HCT116 (cell line): ENCODE measurements at regions not wholly inside any gene's neighbourhood (a gene's known extent, or its start where the extent isn't known, plus 50 kb on each side); places are given as distances from the start of the nearest gene placed in this dataset.

ENCODE experiments used
- ATAC-seq: fragments of 200-7000 bp; cut with Tn5 transposase; 2 replicates; pipeline ENCODE4 v1.9.1; 2020; ENCODE audit warnings: mild to moderate bottlenecking, moderate library complexity
- BruUV-seq: library from RNA; stranded (reverse); fragments of 400-500 nt; replicated peaks from 2 replicates; lab custom pipeline; 2021; lab: Mats Ljungman, UMichigan
- CTCF ChIA-PET: fragments of 300-600 bp; sonication (Branson Sonifier 250); formaldehyde crosslinking; loops from one replicate; lab custom pipeline; 2021; ENCODE audit warnings: antibody characterized with exemption; lab: Charles Lee
- POLR2A ChIA-PET: fragments of 300-600, 350-600 bp; sonication (Branson Sonifier 250); formaldehyde crosslinking; loops from one replicate; lab custom pipeline; 2021; ENCODE audit warnings: antibody characterized with exemption; lab: Charles Lee
- RAD21 ChIA-PET, 2 experiments: fragments of 300-600 bp; sonication (Branson Sonifier 250); formaldehyde crosslinking; loops; one replicate each; lab custom pipeline; 2023; ENCODE audit warnings: low total read pairs in 2 of 2; ENCODE audit not compliant: uncharacterized antibody in 2 of 2, unreplicated experiment in 2 of 2, low non-redundant PET in 1 of 2; lab: Charles Lee
- DNase-seq: peaks from one replicate; pipeline ENCODE4 v3.0.0-alpha.2; 2010; ENCODE audit warnings: low read depth, low spot score
- H2AFZ ChIP-seq: fragments of 200-600 bp; shearing (Covaris generic), sonication (generic); 2 replicates; pipeline ENCODE4 v1.6.1; 2017; ENCODE audit warnings: low read depth, mixed run types, mixed read lengths, antibody characterized with exemption, low read length; ENCODE audit not compliant: poor library complexity, severe bottlenecking
- H3K27ac ChIP-seq: 2 replicates; pipeline ENCODE4 v1.5.1; 2012; ENCODE audit warnings: low read depth, low read length
- H3K27me3 ChIP-seq: fragments of 200-600 bp; sonication (generic); 2 replicates; pipeline ENCODE4 v1.6.1; 2016; ENCODE audit warnings: mixed run types, low read length, mixed read lengths; ENCODE audit not compliant: insufficient read depth
- H3K36me3 ChIP-seq, 2 experiments: fragments of 200-500 bp in 1 of 2; fragments of 200-600 bp in 1 of 2; sonication (Bioruptor generic) in 1 of 2; sonication (generic) in 1 of 2; 2 replicates each; pipeline versions ENCODE4 v1.5.1 to v1.6.1; 2014 to 2016; ENCODE audit warnings: low read length in 2 of 2, inconsistent platforms in 1 of 2, mixed read lengths in 1 of 2, mixed run types in 1 of 2; ENCODE audit not compliant: insufficient read depth in 2 of 2, control insufficient read depth in 1 of 2
- H3K4me1 ChIP-seq, 2 experiments: fragments of 200-600 bp in 1 of 2; sonication (generic) in 1 of 2; 2 replicates each; pipeline versions ENCODE4 v1.5.1 to v1.6.1; 2012 to 2017; ENCODE audit warnings: low read length in 2 of 2, inconsistent platforms in 1 of 2, mild to moderate bottlenecking in 1 of 2, mixed read lengths in 1 of 2, mixed run types in 1 of 2, moderate library complexity in 1 of 2; ENCODE audit not compliant: insufficient read depth in 2 of 2, control insufficient read depth in 1 of 2
- H3K4me2 ChIP-seq: fragments of 200-600 bp; sonication (generic); 2 replicates; pipeline ENCODE4 v1.6.1; 2017; ENCODE audit warnings: mixed run types, low read length, mixed read lengths
- H3K4me3 ChIP-seq, 2 experiments: fragments of 200-600 bp in 1 of 2; sonication (generic) in 1 of 2; replicated peaks in 1 of 2; 2 replicates each; pipeline ENCODE4 v1.5.1; 2011 to 2016; ENCODE audit warnings: low read length in 2 of 2, control low read depth in 1 of 2, low read depth in 1 of 2, mild to moderate bottlenecking in 1 of 2, mixed read lengths in 1 of 2, mixed run types in 1 of 2
- H3K79me2 ChIP-seq: fragments of 200-600 bp; sonication (generic); 2 replicates; pipeline ENCODE4 v1.6.1; 2017; ENCODE audit warnings: mild to moderate bottlenecking, mixed run types, low read length, moderate library complexity, mixed read lengths; ENCODE audit not compliant: insufficient read depth
- H3K9ac ChIP-seq: fragments of 200-600 bp; sonication (generic); 2 replicates; pipeline ENCODE4 v1.6.1; 2016; ENCODE audit warnings: low read length, mixed read lengths
- H3K9me2 ChIP-seq: fragments of 200-600 bp; sonication (generic), shearing (Covaris generic); 2 replicates; pipeline ENCODE4 v1.6.1; 2017; ENCODE audit warnings: mixed run types, mild to moderate bottlenecking, moderate library complexity; ENCODE audit not compliant: insufficient read depth
- H3K9me3 ChIP-seq, 2 experiments: fragments of 200-500 bp in 1 of 2; fragments of 200-600 bp in 1 of 2; sonication (Bioruptor generic) in 1 of 2; sonication (generic) in 1 of 2; 2 replicates each; pipeline ENCODE4 v1.6.1; 2014 to 2017; ENCODE audit warnings: low read length in 2 of 2, mixed read lengths in 2 of 2, inconsistent platforms in 1 of 2, low read depth in 1 of 2, mild to moderate bottlenecking in 1 of 2, mixed run types in 1 of 2, moderate library complexity in 1 of 2; ENCODE audit not compliant: control insufficient read depth in 1 of 2, insufficient read depth in 1 of 2
- H4K20me1 ChIP-seq: fragments of 200-600 bp; sonication (generic), shearing (Covaris generic); 2 replicates; pipeline ENCODE4 v1.6.1; 2017; ENCODE audit warnings: mixed run types, mild to moderate bottlenecking, moderate library complexity; ENCODE audit not compliant: insufficient read depth
- CBX3 ChIP-seq: IDR thresholded peaks from 2 replicates; pipeline ENCODE4 v1.6.1; 2012; ENCODE audit warnings: low read depth
- CEBPB ChIP-seq: IDR thresholded peaks from 2 replicates; pipeline ENCODE4 v1.6.1; 2012; ENCODE audit warnings: low read depth
- EGR1 ChIP-seq: IDR thresholded peaks from 2 replicates; pipeline ENCODE4 v1.6.1; 2012; ENCODE audit warnings: low read depth
- JUND ChIP-seq: IDR thresholded peaks from 2 replicates; pipeline ENCODE4 v1.6.1; 2012
- POLR2A ChIP-seq: IDR thresholded peaks from 2 replicates; pipeline ENCODE4 v1.7.0; 2011; ENCODE audit warnings: borderline replicate concordance; ENCODE audit not compliant: insufficient read depth, insufficient read length; ENCODE audit errors: extremely low read depth
- POLR2AphosphoS5 ChIP-seq: IDR thresholded peaks from 2 replicates; pipeline ENCODE4 v1.6.1; 2011; ENCODE audit warnings: mild to moderate bottlenecking, low read depth, low read length, moderate library complexity
- SIN3A ChIP-seq: IDR thresholded peaks from 2 replicates; pipeline ENCODE4 v1.6.1; 2012; ENCODE audit warnings: low read depth
- SP1 ChIP-seq: IDR thresholded peaks from 2 replicates; pipeline ENCODE4 v1.6.1; 2012; ENCODE audit warnings: low read depth
- SRF ChIP-seq: IDR thresholded peaks from 2 replicates; pipeline ENCODE4 v1.6.1; 2012; ENCODE audit warnings: low read depth
- TCF7L2 ChIP-seq: IDR thresholded peaks from 2 replicates; pipeline ENCODE4 v1.7.0; 2011; ENCODE audit warnings: borderline replicate concordance, inconsistent platforms; ENCODE audit not compliant: insufficient read depth, insufficient read length; ENCODE audit errors: extremely low read depth
- YY1 ChIP-seq: IDR thresholded peaks from 2 replicates; pipeline ENCODE4 v1.6.1; 2011; ENCODE audit warnings: low read length, low read depth, moderate library complexity, mild to moderate bottlenecking; ENCODE audit not compliant: insufficient replicate concordance; ENCODE audit errors: extremely low read depth
- intact Hi-C: fragments of 100-400 bp; cut with micrococcal nuclease; formaldehyde crosslinking; loops from 2 replicates; pipeline ENCODE4 v1.10.0; 2022
- TF ChIP-seq, protein P1 (sequence below): IDR thresholded peaks from 2 replicates; pipeline ENCODE4 v1.6.1; 2012
- TF ChIP-seq, protein P2 (sequence below): IDR thresholded peaks from 2 replicates; pipeline ENCODE4 v1.6.1; 2011; ENCODE audit warnings: mild to moderate bottlenecking, low read length, moderate library complexity; ENCODE audit not compliant: insufficient replicate concordance; ENCODE audit errors: extremely low read depth
- TF ChIP-seq, protein P3 (sequence below), 3 experiments: fragments of 200-600 bp in 1 of 3; sonication (generic) in 1 of 3; IDR thresholded peaks in 2 of 3; conservative IDR thresholded peaks in 1 of 3; 2 replicates each; pipeline ENCODE4 v1.5.1; 2012 to 2017; ENCODE audit warnings: low read depth in 2 of 3, low read length in 2 of 3, antibody characterized with exemption in 1 of 3, borderline replicate concordance in 1 of 3, control low read depth in 1 of 3, mild to moderate bottlenecking in 1 of 3, mixed read lengths in 1 of 3, mixed run types in 1 of 3, moderate library complexity in 1 of 3; ENCODE audit not compliant: insufficient read depth in 1 of 3

DNA sequence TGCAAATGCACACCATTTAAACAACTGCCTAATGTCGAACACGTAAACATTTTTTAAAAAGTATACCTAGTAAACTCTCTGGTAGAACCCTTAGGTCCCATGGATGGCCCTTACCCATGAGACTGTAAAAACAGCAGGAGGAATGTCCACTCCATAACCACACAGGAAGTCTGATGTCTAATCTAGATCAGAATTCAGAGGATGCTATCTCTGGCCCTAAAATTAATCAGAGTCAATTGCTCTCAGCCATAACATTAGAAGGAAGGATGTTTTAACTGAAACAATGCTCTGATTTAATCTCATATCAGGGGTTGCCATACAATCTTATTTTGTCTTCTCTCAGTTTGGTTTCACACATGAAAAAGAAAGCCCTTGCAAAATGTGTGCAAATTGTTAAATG, 416.3 kb upstream of the PIK3C3 start:
- ChIA-PET CTCF (no interaction called here), RAD21 (no interaction called here), POLR2A (no interaction called here)
- Histone ChIP-seq H3K27me3 (no peaks in the 10 kb centered on the region), H3K4me3 (no peak overlapping the region), H2AFZ (no peak overlapping the region), H3K9ac (no peak overlapping the region), H3K36me3 (no peaks in the 10 kb centered on the region), H3K9me2 (no peaks in the 10 kb centered on the region), H4K20me1 (no peaks in the 10 kb centered on the region), H3K79me2 (no peaks in the 10 kb centered on the region), H3K27ac (no peak overlapping the region), H3K4me2 (no peak overlapping the region), H3K4me1 (no peaks in the 10 kb centered on the region), H3K9me3 (peaks cover 3 to 28% of the 10 kb centered on the region in 2 experiments; a peak in 2 of 4 replicates)
- BruUV-seq = no TSS peak
- ATAC-seq = no peak
- DNase-seq = no peak
- TF ChIP-seq SIN3A (no peak), POLR2AphosphoS5 (no peak), YY1 (no peak), CBX3 (no peak), SP1 (no peak), POLR2A (no peak)
- TF ChIP-seq, protein P1, sequence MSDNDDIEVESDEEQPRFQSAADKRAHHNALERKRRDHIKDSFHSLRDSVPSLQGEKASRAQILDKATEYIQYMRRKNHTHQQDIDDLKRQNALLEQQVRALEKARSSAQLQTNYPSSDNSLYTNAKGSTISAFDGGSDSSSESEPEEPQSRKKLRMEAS = no peak
- TF ChIP-seq, protein P2, sequence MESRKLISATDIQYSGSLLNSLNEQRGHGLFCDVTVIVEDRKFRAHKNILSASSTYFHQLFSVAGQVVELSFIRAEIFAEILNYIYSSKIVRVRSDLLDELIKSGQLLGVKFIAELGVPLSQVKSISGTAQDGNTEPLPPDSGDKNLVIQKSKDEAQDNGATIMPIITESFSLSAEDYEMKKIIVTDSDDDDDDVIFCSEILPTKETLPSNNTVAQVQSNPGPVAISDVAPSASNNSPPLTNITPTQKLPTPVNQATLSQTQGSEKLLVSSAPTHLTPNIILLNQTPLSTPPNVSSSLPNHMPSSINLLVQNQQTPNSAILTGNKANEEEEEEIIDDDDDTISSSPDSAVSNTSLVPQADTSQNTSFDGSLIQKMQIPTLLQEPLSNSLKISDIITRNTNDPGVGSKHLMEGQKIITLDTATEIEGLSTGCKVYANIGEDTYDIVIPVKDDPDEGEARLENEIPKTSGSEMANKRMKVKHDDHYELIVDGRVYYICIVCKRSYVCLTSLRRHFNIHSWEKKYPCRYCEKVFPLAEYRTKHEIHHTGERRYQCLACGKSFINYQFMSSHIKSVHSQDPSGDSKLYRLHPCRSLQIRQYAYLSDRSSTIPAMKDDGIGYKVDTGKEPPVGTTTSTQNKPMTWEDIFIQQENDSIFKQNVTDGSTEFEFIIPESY = no peak
- intact Hi-C loops = no loop called here

DNA sequence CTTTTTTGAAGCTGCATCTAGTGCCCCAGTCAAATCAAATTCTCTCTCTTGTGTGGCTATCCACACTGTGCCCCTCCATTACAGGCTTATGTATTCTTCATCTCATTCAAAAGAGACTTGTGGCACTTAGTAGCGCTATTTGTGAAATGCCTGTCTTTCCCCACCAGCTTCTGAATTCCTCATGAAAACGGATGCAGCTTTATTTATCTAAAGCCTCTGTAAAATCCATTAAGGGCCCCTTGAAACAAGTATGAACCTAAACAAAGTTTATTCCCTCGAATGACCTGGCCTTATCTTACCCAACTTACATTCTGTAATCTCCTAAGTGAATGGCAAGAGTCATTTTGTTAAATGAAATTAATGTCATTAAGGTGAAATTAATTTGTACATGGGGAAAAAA, 417.4 kb upstream of the PIK3C3 start:
- ATAC-seq (no peak), DNase-seq (no peak)
- H3K4me2 ChIP-seq = no peak overlapping the region
- H4K20me1 ChIP-seq = no peaks in the 10 kb centered on the region
- ChIA-PET CTCF (no interaction called here), POLR2A (no interaction called here), RAD21 (no interaction called here)
- no peak overlapping the region for H2AFZ ChIP-seq
- intact Hi-C loops = no loop called here
- no peak overlapping the region for H3K27ac ChIP-seq
- no peak overlapping the region for H3K4me3 ChIP-seq
- H3K27me3 ChIP-seq = no peaks in the 10 kb centered on the region
- no peaks in the 10 kb centered on the region for H3K36me3 ChIP-seq
- H3K9me2 ChIP-seq = no peaks in the 10 kb centered on the region
- H3K79me2 ChIP-seq = no peaks in the 10 kb centered on the region
- no peaks in the 10 kb centered on the region for H3K4me1 ChIP-seq
- H3K9me3 ChIP-seq = peaks cover 11 to 32% of the 10 kb centered on the region in 2 experiments; a peak in 2 of 4 replicates
- no TSS peak for BruUV-seq
- no peak overlapping the region for H3K9ac ChIP-seq
- TF ChIP-seq POLR2A (no peak), EGR1 (no peak), TCF7L2 (no peak), SP1 (no peak), CEBPB (no peak), SRF (no peak), JUND (no peak)
- TF ChIP-seq, protein P3, sequence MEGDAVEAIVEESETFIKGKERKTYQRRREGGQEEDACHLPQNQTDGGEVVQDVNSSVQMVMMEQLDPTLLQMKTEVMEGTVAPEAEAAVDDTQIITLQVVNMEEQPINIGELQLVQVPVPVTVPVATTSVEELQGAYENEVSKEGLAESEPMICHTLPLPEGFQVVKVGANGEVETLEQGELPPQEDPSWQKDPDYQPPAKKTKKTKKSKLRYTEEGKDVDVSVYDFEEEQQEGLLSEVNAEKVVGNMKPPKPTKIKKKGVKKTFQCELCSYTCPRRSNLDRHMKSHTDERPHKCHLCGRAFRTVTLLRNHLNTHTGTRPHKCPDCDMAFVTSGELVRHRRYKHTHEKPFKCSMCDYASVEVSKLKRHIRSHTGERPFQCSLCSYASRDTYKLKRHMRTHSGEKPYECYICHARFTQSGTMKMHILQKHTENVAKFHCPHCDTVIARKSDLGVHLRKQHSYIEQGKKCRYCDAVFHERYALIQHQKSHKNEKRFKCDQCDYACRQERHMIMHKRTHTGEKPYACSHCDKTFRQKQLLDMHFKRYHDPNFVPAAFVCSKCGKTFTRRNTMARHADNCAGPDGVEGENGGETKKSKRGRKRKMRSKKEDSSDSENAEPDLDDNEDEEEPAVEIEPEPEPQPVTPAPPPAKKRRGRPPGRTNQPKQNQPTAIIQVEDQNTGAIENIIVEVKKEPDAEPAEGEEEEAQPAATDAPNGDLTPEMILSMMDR (IDR thresholded peaks at IDR 0.05 in 2 of 3, conservative IDR thresholded peaks at IDR 0.05 in 1 of 3; ENCODE audit: borderline replicate concordance in 1 of 3, insufficient read depth in 1 of 3, low read depth in 2 of 3, low read length in 2 of 3) = no peak
